GM12878 (cell line): ENCODE measurements at regions not wholly inside any gene's neighbourhood (a gene's known extent, or its start where the extent isn't known, plus 50 kb on each side); places are given as distances from the start of the nearest gene placed in this dataset.

Experiments
- ATAC-seq: fragments of 200-7000 bp; cut with Tn5 transposase; 3 replicates; pipeline ENCODE4 v1.9.1; 2020; ENCODE audit warnings: mild to moderate bottlenecking, moderate library complexity
- BruUV-seq: library from RNA; stranded (reverse); fragments of 400-500 nt; replicated peaks from 2 replicates; lab custom pipeline; 2021; lab: Mats Ljungman, UMichigan
- CTCF ChIA-PET: fragments of 300-600 bp; sonication (Branson Sonifier 250); formaldehyde crosslinking; extraction: SDS; loops from one replicate; lab custom pipeline; 2021; ENCODE audit warnings: inconsistent platforms; lab: Yijun Ruan, JAX
- POLR2A ChIA-PET: fragments of 350-600 bp; formaldehyde crosslinking; extraction: SDS; loops from one replicate; lab custom pipeline; 2021; ENCODE audit warnings: inconsistent platforms; lab: Charles Lee
- RAD21 ChIA-PET: fragments of 300-600 bp; sonication (Branson Sonifier 250); formaldehyde crosslinking; loops from one replicate; lab custom pipeline; 2023; ENCODE audit warnings: antibody characterized with exemption; ENCODE audit not compliant: unreplicated experiment; lab: Charles Lee
- SMC1A ChIA-PET: fragments of 300-600 bp; sonication (Branson Sonifier 250); formaldehyde crosslinking; loops from one replicate; lab custom pipeline; 2023; ENCODE audit not compliant: unreplicated experiment, uncharacterized antibody; lab: Charles Lee
- DNase-seq: peaks from one replicate; pipeline ENCODE4 v3.0.0-alpha.2; 2011; ENCODE audit warnings: low read depth, low spot score
- FAIRE-seq: peaks from 3 replicates; lab custom pipeline; 2011; peaks lifted over from hg19 to GRCh38; lab: Jason Lieb, UNC
- H2AFZ ChIP-seq: 2 replicates; pipeline ENCODE4 v1.6.0; 2011; ENCODE audit warnings: low read depth, low read length, control low read depth; ENCODE audit not compliant: control insufficient read depth
- H3K27ac ChIP-seq: 2 replicates; pipeline ENCODE4 v1.5.1; 2011; ENCODE audit warnings: control low read depth; ENCODE audit not compliant: control insufficient read depth, insufficient read depth
- H3K27me3 ChIP-seq, 2 experiments: replicated peaks in 1 of 2; 2 replicates each; pipeline versions ENCODE4 v1.6.0 to v1.6.1; 2011; ENCODE audit warnings: low read length in 1 of 2; ENCODE audit not compliant: control insufficient read depth in 2 of 2, insufficient read depth in 2 of 2
- H3K36me3 ChIP-seq, 2 experiments: 2 replicates each; pipeline ENCODE4 v1.5.1; 2011; ENCODE audit warnings: low read length in 1 of 2; ENCODE audit not compliant: control insufficient read depth in 2 of 2, insufficient read depth in 2 of 2
- H3K4me1 ChIP-seq: 2 replicates; pipeline ENCODE4 v1.6.1; 2011; ENCODE audit warnings: mild to moderate bottlenecking, low read length, moderate library complexity, mixed read lengths; ENCODE audit not compliant: control insufficient read depth, insufficient read depth
- H3K4me2 ChIP-seq: 2 replicates; pipeline ENCODE4 v1.6.0; 2011; ENCODE audit warnings: control low read depth; ENCODE audit not compliant: control insufficient read depth, insufficient read depth
- H3K4me3 ChIP-seq: fragments of 200-600 bp; sonication (generic); 2 replicates; pipeline ENCODE4 v1.5.1; 2016
- H3K79me2 ChIP-seq: 2 replicates; pipeline ENCODE4 v1.6.0; 2011; ENCODE audit warnings: low read length; ENCODE audit not compliant: control insufficient read depth, insufficient read depth
- H3K9ac ChIP-seq: 2 replicates; pipeline ENCODE4 v1.8.0; 2011; ENCODE audit warnings: low read length, control low read depth, mixed read lengths; ENCODE audit not compliant: control insufficient read depth, insufficient read depth
- H3K9me3 ChIP-seq: replicated peaks from 3 replicates; pipeline ENCODE4 v1.5.1; 2011; ENCODE audit warnings: mild to moderate bottlenecking, low read length; ENCODE audit not compliant: control insufficient read depth, insufficient read depth
- H4K20me1 ChIP-seq: 2 replicates; pipeline ENCODE4 v1.6.0; 2011; ENCODE audit not compliant: control insufficient read depth, insufficient read depth
- BCL11A ChIP-seq: IDR thresholded peaks from 2 replicates; pipeline ENCODE4 v1.6.1; 2011; ENCODE audit warnings: low read depth, low read length
- ELK1 ChIP-seq: IDR thresholded peaks from 2 replicates; pipeline ENCODE4 v1.6.1; 2012; ENCODE audit warnings: low read depth, low read length, improper control_type of control experiment
- KLF5 ChIP-seq: fragments of 450-650 bp; IDR thresholded peaks from 2 replicates; pipeline ENCODE4 v1.6.1; 2014; ENCODE audit warnings: mild to moderate bottlenecking; ENCODE audit not compliant: partially characterized antibody
- MAX ChIP-seq: IDR thresholded peaks from 2 replicates; pipeline ENCODE4 v1.6.1; 2012; ENCODE audit warnings: low read depth, low read length, improper control_type of control experiment
- NFYB ChIP-seq: IDR thresholded peaks from 2 replicates; pipeline ENCODE4 v1.6.1; 2011; ENCODE audit warnings: low read depth, mild to moderate bottlenecking, low read length, improper control_type of control experiment, moderate library complexity; ENCODE audit not compliant: insufficient read depth
- RBBP5 ChIP-seq: fragments of 200-600 bp; sonication (generic); conservative IDR thresholded peaks from 2 replicates; pipeline ENCODE4 v1.6.1; 2016
- SIX5 ChIP-seq: IDR thresholded peaks from 2 replicates; pipeline ENCODE4 v1.6.1; 2011; ENCODE audit warnings: mild to moderate bottlenecking, low read depth, low read length, moderate library complexity; ENCODE audit not compliant: severe bottlenecking
- SMAD5 ChIP-seq: IDR thresholded peaks from 2 replicates; pipeline ENCODE4 v1.6.1; 2016; ENCODE audit warnings: antibody characterized with exemption, low read depth
- SMARCA5 ChIP-seq: fragments of 450-650 bp; IDR thresholded peaks from 2 replicates; pipeline ENCODE4 v1.6.1; 2017; ENCODE audit warnings: mild to moderate bottlenecking
- SREBF2 ChIP-seq: IDR thresholded peaks from 2 replicates; pipeline ENCODE4 v1.6.1; 2012; ENCODE audit warnings: mild to moderate bottlenecking, low read length
- SUZ12 ChIP-seq: fragments of 200-600 bp; sonication (generic); IDR thresholded peaks from one replicate; pipeline ENCODE4 v1.6.1; 2018; ENCODE audit warnings: antibody characterized with exemption, mild to moderate bottlenecking; ENCODE audit not compliant: unreplicated experiment
- WRNIP1 ChIP-seq: IDR thresholded peaks from 2 replicates; pipeline ENCODE4 v1.6.1; 2011; ENCODE audit warnings: low read depth, low read length, improper control_type of control experiment, borderline replicate concordance
- ZBTB11 ChIP-seq: fragments of 450-650 bp; formaldehyde crosslinking; IDR thresholded peaks from 2 replicates; pipeline ENCODE4 v1.5.0; 2022; ENCODE audit warnings: mild to moderate bottlenecking, missing genetic modification characterization
- ZNF384 ChIP-seq: IDR thresholded peaks from 2 replicates; pipeline ENCODE4 v1.6.1; 2012; ENCODE audit warnings: low read depth, mild to moderate bottlenecking, low read length, improper control_type of control experiment, borderline replicate concordance
- ZSCAN29 ChIP-seq: fragments of 450-650 bp; IDR thresholded peaks from 2 replicates; pipeline ENCODE4 v1.6.1; 2017; ENCODE audit warnings: mild to moderate bottlenecking, moderate library complexity
- WGBS: methylation state at CpG from one replicate; pipeline ENCODE4 v1.1.6; 2016; ENCODE audit warnings: low lambda C conversion rate; ENCODE audit not compliant: insufficient replicate concordance, insufficient coverage; ENCODE audit errors: missing lambda C conversion rate; 5-methylcytosine and 5-hydroxymethylcytosine counted together
- in situ Hi-C: fragments of 300-500 bp; cut with MboI; formaldehyde crosslinking; loops from 9 replicates; pipeline ENCODE4 v1.14.3; 2018; ENCODE audit warnings: mixed read lengths
- intact Hi-C: fragments of 100-400 bp; cut with micrococcal nuclease; formaldehyde crosslinking; loops from one replicate; pipeline ENCODE4 v1.14.2; 2022; ENCODE audit not compliant: unreplicated experiment
- TF ChIP-seq, protein P1 (sequence below): IDR thresholded peaks from 2 replicates; pipeline ENCODE4 v1.6.1; 2012; ENCODE audit warnings: improper control_type of control experiment, low read depth, low read length; ENCODE audit not compliant: insufficient replicate concordance

DNA sequence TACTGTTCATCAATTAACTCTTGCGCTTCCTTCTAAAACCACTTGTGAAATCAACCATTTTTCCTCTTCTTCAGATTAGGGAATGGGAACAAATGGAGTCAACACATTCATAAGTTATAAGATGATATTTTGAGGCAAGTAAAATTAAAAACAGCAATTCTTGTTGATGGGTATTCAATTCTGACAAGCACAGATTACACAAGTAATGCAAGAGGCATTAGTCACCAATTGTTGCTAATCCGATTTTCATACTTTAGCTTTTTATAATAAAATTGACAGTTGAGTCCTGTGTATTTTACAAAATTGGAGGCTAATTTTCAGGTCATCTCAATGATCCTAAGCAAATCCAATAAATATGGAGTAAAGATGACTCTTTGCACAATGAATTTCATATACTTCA lies 918.4 kb upstream of the SOX9 start:
- Histone ChIP-seq H3K27ac (no peak overlapping the region), H4K20me1 (no peaks in the 10 kb centered on the region), H3K27me3 (no peaks in the 10 kb centered on the region), H3K9ac (no peak overlapping the region), H3K36me3 (no peaks in the 10 kb centered on the region), H3K4me2 (no peak overlapping the region), H3K79me2 (no peaks in the 10 kb centered on the region), H2AFZ (no peak overlapping the region), H3K4me1 (no peaks in the 10 kb centered on the region), H3K9me3 (no peaks in the 10 kb centered on the region), H3K4me3 (no peak overlapping the region)
- SMC1A ChIA-PET, result no interaction called here
- POLR2A ChIA-PET, result no interaction called here
- BruUV-seq, result no TSS peak
- CTCF ChIA-PET, result interaction anchor here (0.6 kb wide), 1 partner anchor 101 kb away, joined by 3 read pairs; no protein-coding TSS in a partner anchor
- ATAC-seq (no peak), DNase-seq (no peak), FAIRE-seq (no peak)
- intact Hi-C loops, result no loop called here
- in situ Hi-C loops, result no loop called here
- 13% methylated on average over 2 of the region's 2 CpGs for WGBS
- RAD21 ChIA-PET, result no interaction called here
- TF ChIP-seq SMARCA5 (no peak), MAX (no peak), NFYB (no peak), RBBP5 (no peak), ZNF384 (no peak), ZSCAN29 (no peak), SIX5 (no peak), SREBF2 (no peak), SMAD5 (no peak), KLF5 (no peak), ZBTB11 (no peak), ELK1 (no peak), SUZ12 (no peak), WRNIP1 (no peak), BCL11A (no peak)
- TF ChIP-seq, protein P1, sequence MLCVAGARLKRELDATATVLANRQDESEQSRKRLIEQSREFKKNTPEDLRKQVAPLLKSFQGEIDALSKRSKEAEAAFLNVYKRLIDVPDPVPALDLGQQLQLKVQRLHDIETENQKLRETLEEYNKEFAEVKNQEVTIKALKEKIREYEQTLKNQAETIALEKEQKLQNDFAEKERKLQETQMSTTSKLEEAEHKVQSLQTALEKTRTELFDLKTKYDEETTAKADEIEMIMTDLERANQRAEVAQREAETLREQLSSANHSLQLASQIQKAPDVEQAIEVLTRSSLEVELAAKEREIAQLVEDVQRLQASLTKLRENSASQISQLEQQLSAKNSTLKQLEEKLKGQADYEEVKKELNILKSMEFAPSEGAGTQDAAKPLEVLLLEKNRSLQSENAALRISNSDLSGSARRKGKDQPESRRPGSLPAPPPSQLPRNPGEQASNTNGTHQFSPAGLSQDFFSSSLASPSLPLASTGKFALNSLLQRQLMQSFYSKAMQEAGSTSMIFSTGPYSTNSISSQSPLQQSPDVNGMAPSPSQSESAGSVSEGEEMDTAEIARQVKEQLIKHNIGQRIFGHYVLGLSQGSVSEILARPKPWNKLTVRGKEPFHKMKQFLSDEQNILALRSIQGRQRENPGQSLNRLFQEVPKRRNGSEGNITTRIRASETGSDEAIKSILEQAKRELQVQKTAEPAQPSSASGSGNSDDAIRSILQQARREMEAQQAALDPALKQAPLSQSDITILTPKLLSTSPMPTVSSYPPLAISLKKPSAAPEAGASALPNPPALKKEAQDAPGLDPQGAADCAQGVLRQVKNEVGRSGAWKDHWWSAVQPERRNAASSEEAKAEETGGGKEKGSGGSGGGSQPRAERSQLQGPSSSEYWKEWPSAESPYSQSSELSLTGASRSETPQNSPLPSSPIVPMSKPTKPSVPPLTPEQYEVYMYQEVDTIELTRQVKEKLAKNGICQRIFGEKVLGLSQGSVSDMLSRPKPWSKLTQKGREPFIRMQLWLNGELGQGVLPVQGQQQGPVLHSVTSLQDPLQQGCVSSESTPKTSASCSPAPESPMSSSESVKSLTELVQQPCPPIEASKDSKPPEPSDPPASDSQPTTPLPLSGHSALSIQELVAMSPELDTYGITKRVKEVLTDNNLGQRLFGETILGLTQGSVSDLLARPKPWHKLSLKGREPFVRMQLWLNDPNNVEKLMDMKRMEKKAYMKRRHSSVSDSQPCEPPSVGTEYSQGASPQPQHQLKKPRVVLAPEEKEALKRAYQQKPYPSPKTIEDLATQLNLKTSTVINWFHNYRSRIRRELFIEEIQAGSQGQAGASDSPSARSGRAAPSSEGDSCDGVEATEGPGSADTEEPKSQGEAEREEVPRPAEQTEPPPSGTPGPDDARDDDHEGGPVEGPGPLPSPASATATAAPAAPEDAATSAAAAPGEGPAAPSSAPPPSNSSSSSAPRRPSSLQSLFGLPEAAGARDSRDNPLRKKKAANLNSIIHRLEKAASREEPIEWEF, result no peak
